ENCODE measurements at regions not wholly inside any gene's neighbourhood (a gene's known extent, or its start where the extent isn't known, plus 50 kb on each side); places are given as distances from the start of the nearest gene placed in this dataset.
"Not testable (repeated sequence)": the region's sequence is repeated elsewhere in the genome, so short reads cannot be mapped to it uniquely, and the experiment has no call there.

GRCh38 chr1:38667626-38668025 lies 191.9 kb downstream of the RRAGC start:
- DNase-seq (ENCODE audit: low spot score) = no peak

GRCh38 chr1:38662126-38662525 lies 197.4 kb downstream of the RRAGC start:
- DNase-seq (ENCODE audit: low spot score) = no peak

- no peak for DNase-seq (ENCODE audit: low spot score)
Observed at GRCh38 chr1:38658883-38659282, 200.7 kb downstream of the RRAGC start.

- DNase-seq (ENCODE audit: low spot score) = no peak
Observed at GRCh38 chr1:38657873-38658272, 201.7 kb downstream of the RRAGC start.

- DNase-seq (ENCODE audit: low spot score) = no peak
Observed at GRCh38 chr1:38657207-38657840, 202.2 kb downstream of the RRAGC start.

- DNase-seq (ENCODE audit: low spot score) = no peak
Observed at GRCh38 chr1:38656726-38657125, 202.8 kb downstream of the RRAGC start.

GRCh38 chr1:38652217-38652616 lies 207.4 kb downstream of the RRAGC start:
- no peak for DNase-seq (ENCODE audit: low spot score)

GRCh38 chr1:38651669-38652068 lies 207.9 kb downstream of the RRAGC start:
- no peak for DNase-seq (ENCODE audit: low spot score)

GRCh38 chr1:38648417-38648816 lies 211.2 kb downstream of the RRAGC start:
- DNase-seq (ENCODE audit: low spot score) = no peak

- not testable (repeated sequence) for DNase-seq (ENCODE audit: low spot score)
Observed at GRCh38 chr1:38647341-38647740, 212.2 kb downstream of the RRAGC start.

GRCh38 chr1:38644092-38644491 lies 215.5 kb downstream of the RRAGC start:
- DNase-seq (ENCODE audit: low spot score) = no peak

GRCh38 chr1:38641661-38642060 lies 217.9 kb downstream of the RRAGC start:
- DNase-seq (ENCODE audit: low spot score) = no peak

- DNase-seq (ENCODE audit: low spot score) = no peak
Observed at GRCh38 chr1:38640371-38640770, 219.2 kb downstream of the RRAGC start.

GRCh38 chr1:38628241-38628640 lies 231.3 kb downstream of the RRAGC start:
- DNase-seq (ENCODE audit: low spot score) = no peak

GRCh38 chr1:38625939-38626338 lies 233.6 kb downstream of the RRAGC start:
- DNase-seq (ENCODE audit: low spot score) = no peak

- no peak for DNase-seq (ENCODE audit: low spot score)
Observed at GRCh38 chr1:38624336-38625039, 235.1 kb downstream of the RRAGC start.

GRCh38 chr1:38623529-38623928 lies 236.0 kb downstream of the RRAGC start:
- no peak for DNase-seq (ENCODE audit: low spot score)

GRCh38 chr1:38622197-38622596 lies 237.4 kb downstream of the RRAGC start:
- DNase-seq (ENCODE audit: low spot score) = no peak

GRCh38 chr1:38616846-38617245 lies 242.7 kb downstream of the RRAGC start:
- DNase-seq (ENCODE audit: low spot score) = no peak

- DNase-seq (ENCODE audit: low spot score) = no peak
Observed at GRCh38 chr1:38615680-38616079, 243.9 kb downstream of the RRAGC start.

GRCh38 chr1:38614861-38615260 lies 244.7 kb downstream of the RRAGC start:
- no peak for DNase-seq (ENCODE audit: low spot score)

GRCh38 chr1:38613996-38614395 lies 245.6 kb downstream of the RRAGC start:
- DNase-seq (ENCODE audit: low spot score) = no peak

- no peak for DNase-seq (ENCODE audit: low spot score)
Observed at GRCh38 chr1:38612951-38613350, 246.6 kb downstream of the RRAGC start.

- DNase-seq (ENCODE audit: low spot score) = no peak
Observed at GRCh38 chr1:38611664-38612211, 247.8 kb downstream of the RRAGC start.

All from SW480 (cell line).